ENCODE measurements at regions not wholly inside any gene's neighbourhood (a gene's known extent, or its start where the extent isn't known, plus 50 kb on each side); places are given as distances from the start of the nearest gene placed in this dataset.

- peaks cover 6% of the 10 kb centered on the region for H3K27me3 ChIP-seq (ENCODE audit: control insufficient read depth, insufficient read depth, low read length)
Measured at GRCh38 chr3:73296859-73297258, 235.4 kb downstream of the EBLN2 start.

DNA sequence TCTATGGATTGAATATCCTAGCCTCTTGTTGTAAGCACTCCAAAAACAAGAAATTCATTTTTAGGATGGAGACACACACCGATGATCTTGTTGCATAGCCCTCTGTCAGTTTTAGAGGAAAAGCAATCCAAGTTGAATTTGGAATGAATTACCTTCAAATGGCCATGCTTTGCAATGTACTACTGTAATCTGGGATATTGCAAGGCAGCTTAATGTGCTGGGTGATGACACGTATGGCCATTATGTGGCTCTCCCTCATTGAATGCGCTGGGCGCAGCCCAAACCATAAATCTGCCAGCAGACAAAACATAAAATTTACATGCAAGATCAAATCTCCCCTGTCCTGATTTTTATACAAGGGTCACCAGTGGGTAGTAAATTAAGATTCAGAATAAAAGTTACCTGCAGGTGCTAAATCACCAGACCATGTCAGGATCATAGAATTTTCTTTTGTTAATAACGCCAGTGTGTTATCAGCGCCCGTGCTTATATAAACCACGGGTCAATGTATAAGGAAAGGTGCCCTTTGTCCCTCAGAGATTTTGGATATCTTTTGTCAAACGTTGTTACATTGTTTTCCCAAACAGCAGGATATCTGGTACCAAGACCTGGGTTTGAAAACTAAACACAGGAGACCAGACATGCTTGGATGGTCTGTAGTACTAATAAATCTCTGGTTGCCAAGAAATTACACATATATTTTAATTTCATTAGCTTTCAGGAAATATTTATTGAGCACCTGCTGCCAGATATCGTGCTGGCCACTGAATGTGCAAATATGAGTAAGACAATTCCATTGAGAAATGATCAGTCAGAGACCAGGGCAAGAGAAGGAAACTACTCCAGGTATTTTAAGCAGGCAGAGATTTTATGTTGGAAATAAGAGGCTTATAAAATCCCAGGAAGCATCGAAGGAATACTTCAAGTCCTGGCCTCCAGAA lies 237.1 kb downstream of the EBLN2 start:
- POLR2A ChIA-PET = no interaction called here

More at GRCh38 chr3:73296859-73297258, 235.4 kb downstream of the EBLN2 start:
- Histone ChIP-seq H3K9me3 (ENCODE audit: control insufficient read depth, insufficient read depth, low read length) (no peaks in the 10 kb centered on the region), H3K4me3 (ENCODE audit: low read depth, low read length) (no peak overlapping the region), H3K27ac (ENCODE audit: low read depth, low read length) (no peak overlapping the region)
- ChIA-PET CTCF (no interaction called here), POLR2A (no interaction called here)
- no peak for DNase-seq (ENCODE audit: low read depth, low spot score)
- TF ChIP-seq, protein P1, sequence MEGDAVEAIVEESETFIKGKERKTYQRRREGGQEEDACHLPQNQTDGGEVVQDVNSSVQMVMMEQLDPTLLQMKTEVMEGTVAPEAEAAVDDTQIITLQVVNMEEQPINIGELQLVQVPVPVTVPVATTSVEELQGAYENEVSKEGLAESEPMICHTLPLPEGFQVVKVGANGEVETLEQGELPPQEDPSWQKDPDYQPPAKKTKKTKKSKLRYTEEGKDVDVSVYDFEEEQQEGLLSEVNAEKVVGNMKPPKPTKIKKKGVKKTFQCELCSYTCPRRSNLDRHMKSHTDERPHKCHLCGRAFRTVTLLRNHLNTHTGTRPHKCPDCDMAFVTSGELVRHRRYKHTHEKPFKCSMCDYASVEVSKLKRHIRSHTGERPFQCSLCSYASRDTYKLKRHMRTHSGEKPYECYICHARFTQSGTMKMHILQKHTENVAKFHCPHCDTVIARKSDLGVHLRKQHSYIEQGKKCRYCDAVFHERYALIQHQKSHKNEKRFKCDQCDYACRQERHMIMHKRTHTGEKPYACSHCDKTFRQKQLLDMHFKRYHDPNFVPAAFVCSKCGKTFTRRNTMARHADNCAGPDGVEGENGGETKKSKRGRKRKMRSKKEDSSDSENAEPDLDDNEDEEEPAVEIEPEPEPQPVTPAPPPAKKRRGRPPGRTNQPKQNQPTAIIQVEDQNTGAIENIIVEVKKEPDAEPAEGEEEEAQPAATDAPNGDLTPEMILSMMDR (IDR thresholded peaks at IDR 0.05; ENCODE audit: low read depth, low read length) = no peak

GRCh38 chr3:73299184-73299691 lies 237.8 kb downstream of the EBLN2 start:
- Histone ChIP-seq H3K27ac (ENCODE audit: low read depth, low read length) (no peak overlapping the region), H3K27me3 (ENCODE audit: control insufficient read depth, insufficient read depth, low read length) (peaks cover 6% of the 10 kb centered on the region), H3K4me3 (ENCODE audit: low read depth, low read length) (no peak overlapping the region), H3K9me3 (ENCODE audit: control insufficient read depth, insufficient read depth, low read length) (no peaks in the 10 kb centered on the region)
- TF ChIP-seq, protein P1 (IDR thresholded peaks at IDR 0.05; ENCODE audit: low read depth, low read length) = no peak
- POLR2A ChIA-PET = no interaction called here
- no peak for DNase-seq (ENCODE audit: low read depth, low spot score)
- CTCF ChIA-PET = no interaction called here

More for the DNA sequence above, 237.1 kb downstream of the EBLN2 start:
- Histone ChIP-seq H3K9me3 (ENCODE audit: control insufficient read depth, insufficient read depth, low read length) (no peaks in the 10 kb centered on the region), H3K4me3 (ENCODE audit: low read depth, low read length) (no peak overlapping the region), H3K27ac (ENCODE audit: low read depth, low read length) (no peak overlapping the region), H3K27me3 (ENCODE audit: control insufficient read depth, insufficient read depth, low read length) (peaks cover 6% of the 10 kb centered on the region)
- TF ChIP-seq, protein P1 (IDR thresholded peaks at IDR 0.05; ENCODE audit: low read depth, low read length) = no peak
- CTCF ChIA-PET = no interaction called here
- DNase-seq (ENCODE audit: low read depth, low spot score) = no peak

- ChIA-PET POLR2A (no interaction called here), CTCF (no interaction called here)
- TF ChIP-seq, protein P1 (IDR thresholded peaks at IDR 0.05; ENCODE audit: low read depth, low read length) = no peak
- no peak for DNase-seq (ENCODE audit: low read depth, low spot score)
- Histone ChIP-seq H3K9me3 (ENCODE audit: control insufficient read depth, insufficient read depth, low read length) (no peaks in the 10 kb centered on the region), H3K27me3 (ENCODE audit: control insufficient read depth, insufficient read depth, low read length) (no peaks in the 10 kb centered on the region), H3K27ac (ENCODE audit: low read depth, low read length) (no peak overlapping the region), H3K4me3 (ENCODE audit: low read depth, low read length) (no peak overlapping the region)
Measured at GRCh38 chr3:73314151-73314951, 252.9 kb downstream of the EBLN2 start.
